Fibroblast of mammary gland (primary cell): ENCODE measurements at regions not wholly inside any gene's neighbourhood (a gene's known extent, or its start where the extent isn't known, plus 50 kb on each side); places are given as distances from the start of the nearest gene placed in this dataset.
A peak's percentile ranks its signal among the peaks of the same experiment; 100 is the strongest.

ENCODE experiments used
- DNase-seq: peaks from one replicate; pipeline ENCODE4 v3.0.0-alpha.2; 2010; ENCODE audit warnings: low read depth
- H3K4me3 ChIP-seq: 2 replicates; pipeline ENCODE4 v1.5.1; 2011; ENCODE audit warnings: low read depth, mild to moderate bottlenecking, low read length, moderate library complexity; ENCODE audit not compliant: control insufficient read depth
- CTCF ChIP-seq: conservative IDR thresholded peaks from 2 replicates; pipeline ENCODE4 v1.5.1; 2011; ENCODE audit warnings: low read depth, low read length, inconsistent platforms; ENCODE audit not compliant: control insufficient read depth, insufficient read depth

GRCh38 chr10:128875956-128876736 lies 590.9 kb upstream of the MGMT start:
- no peak overlapping the region for H3K4me3 ChIP-seq
- no peak for TF ChIP-seq CTCF
- DNase-seq, result peak; percentile 54

- DNase-seq, result no peak
- TF ChIP-seq CTCF, result no peak
- no peak overlapping the region for H3K4me3 ChIP-seq
These were observed 589.9 kb upstream of the MGMT start for GRCh38 chr10:128877141-128877540.

GRCh38 chr10:128877936-128878335 lies 589.1 kb upstream of the MGMT start:
- no peak overlapping the region for H3K4me3 ChIP-seq
- no peak for TF ChIP-seq CTCF
- DNase-seq, result no peak

- TF ChIP-seq CTCF, result no peak
- no peak overlapping the region for H3K4me3 ChIP-seq
- no peak for DNase-seq
These were observed 588.0 kb upstream of the MGMT start for GRCh38 chr10:128879030-128879429.

GRCh38 chr10:128879441-128880140 lies 587.5 kb upstream of the MGMT start:
- TF ChIP-seq CTCF, result no peak
- no peak overlapping the region for H3K4me3 ChIP-seq
- no peak for DNase-seq

GRCh38 chr10:128880159-128880725 lies 586.8 kb upstream of the MGMT start:
- H3K4me3 ChIP-seq, result no peak overlapping the region
- no peak for TF ChIP-seq CTCF
- DNase-seq, result no peak
